DND-41 (cell line): ENCODE measurements at regions not wholly inside any gene's neighbourhood (a gene's known extent, or its start where the extent isn't known, plus 50 kb on each side); places are given as distances from the start of the nearest gene placed in this dataset.

Experiments used
- CTCF ChIP-seq: IDR thresholded peaks from 2 replicates; pipeline ENCODE4 v1.5.1; 2012; ENCODE audit warnings: borderline replicate concordance, low read length, moderate library complexity, mild to moderate bottlenecking; ENCODE audit not compliant: poor library complexity, severe bottlenecking; ENCODE audit errors: extremely low read depth
- EZH2 ChIP-seq: IDR thresholded peaks from 3 replicates; pipeline ENCODE4 v1.6.1; 2012; ENCODE audit warnings: borderline replicate concordance, low read depth, mild to moderate bottlenecking, moderate library complexity, low read length, inconsistent platforms; ENCODE audit not compliant: severe bottlenecking

GRCh38 chr5:107272954-107273353, 397.8 kb downstream of the EFNA5 start:
- TF ChIP-seq CTCF (no peak), EZH2 (no peak)
